A549 (cell line): ENCODE measurements at regions not wholly inside any gene's neighbourhood (a gene's known extent, or its start where the extent isn't known, plus 50 kb on each side); places are given as distances from the start of the nearest gene placed in this dataset.

Source experiments
- ATAC-seq, 2 experiments: fragments of 200-7000 bp in 1 of 2; fragments of >200 bp in 1 of 2; cut with Nextera tagmentation in 1 of 2; cut with Tn5 transposase in 1 of 2; 3 replicates each; pipeline versions ENCODE4 v1.8.0 to v1.9.1; 2018 to 2020; ENCODE audit warnings: mild to moderate bottlenecking in 1 of 2, moderate library complexity in 1 of 2
- CTCF ChIA-PET: fragments of 300-600 bp; sonication (Branson Sonifier 250); formaldehyde crosslinking; extraction: SDS; loops from one replicate; lab custom pipeline; 2021; ENCODE audit warnings: antibody characterized with exemption, inconsistent platforms; lab: Yijun Ruan, JAX
- POLR2A ChIA-PET: fragments of 350-600 bp; formaldehyde crosslinking; extraction: SDS; loops from one replicate; lab custom pipeline; 2021; ENCODE audit warnings: antibody characterized with exemption, inconsistent platforms; lab: Yijun Ruan, JAX
- DNase-seq, 2 experiments: peaks; one replicate each; pipeline versions ENCODE4 v3.0.0 to v3.0.0-alpha.2; 2011 to 2016; ENCODE audit warnings: low read depth in 1 of 2, low spot score in 1 of 2
- FAIRE-seq: peaks from 2 replicates; lab custom pipeline; 2011; peaks lifted over from hg19 to GRCh38; lab: Jason Lieb, UNC
- H3K27ac ChIP-seq, 2 experiments: fragments of >200 bp; sonication (Bioruptor Twin); formaldehyde crosslinking; 3 replicates each; pipeline ENCODE4 v1.5.1; 2016 to 2017
- H3K4me1 ChIP-seq: fragments of >200 bp; sonication (Bioruptor Twin); formaldehyde crosslinking; 3 replicates; pipeline ENCODE4 v1.6.1; 2016
- H3K4me2 ChIP-seq: fragments of >200 bp; sonication (Bioruptor Twin); formaldehyde crosslinking; 3 replicates; pipeline ENCODE4 v1.6.1; 2016
- H3K4me3 ChIP-seq: fragments of >200 bp; sonication (Bioruptor Twin); formaldehyde crosslinking; 3 replicates; pipeline ENCODE4 v1.5.1; 2016
- H3K9me3 ChIP-seq: fragments of >200 bp; sonication (Bioruptor Twin); formaldehyde crosslinking; 3 replicates; pipeline ENCODE4 v1.6.1; 2016
- BCL3 ChIP-seq: fragments of >200 bp; sonication (Bioruptor Twin); formaldehyde crosslinking; IDR thresholded peaks from 3 replicates; pipeline ENCODE4 v1.6.1; 2016
- CHD2 ChIP-seq: fragments of 150-350 bp; IDR thresholded peaks from 2 replicates; pipeline ENCODE4 v1.6.1; 2014; ENCODE audit warnings: low read length; ENCODE audit not compliant: partially characterized antibody
- CTCF ChIP-seq: fragments of >200 bp; sonication (Bioruptor Twin); formaldehyde crosslinking; IDR thresholded peaks from 3 replicates; pipeline ENCODE4 v1.5.1; 2016
- EHF ChIP-seq: fragments of 250-450 bp; sonication (Bioruptor Pico); IDR thresholded peaks from 2 replicates; pipeline ENCODE4 v1.5.0; 2020; ENCODE audit warnings: mild to moderate bottlenecking
- FOSB ChIP-seq: fragments of 250-450 bp; sonication (Bioruptor Pico); IDR thresholded peaks from 2 replicates; pipeline ENCODE4 v1.5.0; 2020; ENCODE audit warnings: mild to moderate bottlenecking, moderate library complexity
- FOSL2 ChIP-seq, 2 experiments: fragments of 450-650 bp in 1 of 2; fragments of >200 bp in 1 of 2; sonication (Bioruptor Twin) in 1 of 2; formaldehyde crosslinking; IDR thresholded peaks; 2 replicates each; pipeline versions ENCODE4 v1.5.0 to v1.6.1; 2016 to 2020; ENCODE audit warnings: mild to moderate bottlenecking in 1 of 2, moderate library complexity in 1 of 2
- GATA3 ChIP-seq: IDR thresholded peaks from 2 replicates; pipeline ENCODE4 v1.6.1; 2012; ENCODE audit warnings: borderline replicate concordance
- HDAC2 ChIP-seq: fragments of 200-600 bp; sonication (generic); IDR thresholded peaks from 2 replicates; pipeline ENCODE4 v1.6.1; 2016
- HEYL ChIP-seq: fragments of 250-450 bp; sonication (Bioruptor Pico); IDR thresholded peaks from 2 replicates; pipeline ENCODE4 v1.8.0; 2021; ENCODE audit warnings: mild to moderate bottlenecking, moderate library complexity
- HOXB5 ChIP-seq: fragments of 250-450 bp; sonication (Bioruptor Pico); IDR thresholded peaks from 2 replicates; pipeline ENCODE4 v1.5.0; 2020; ENCODE audit warnings: mild to moderate bottlenecking, moderate library complexity
- JUN ChIP-seq, 2 experiments: fragments of >200 bp; sonication (Bioruptor Twin); formaldehyde crosslinking; IDR thresholded peaks; 2 replicates in 1 of 2; 3 replicates in 1 of 2; pipeline ENCODE4 v1.6.1; 2016 to 2017
- MAX ChIP-seq: IDR thresholded peaks from 2 replicates; pipeline ENCODE4 v1.6.1; 2012
- MAZ ChIP-seq: fragments of 150-350 bp; IDR thresholded peaks from 2 replicates; pipeline ENCODE4 v1.6.1; 2014; ENCODE audit warnings: antibody characterized with exemption, low read depth, low read length, borderline replicate concordance
- NFE2L2 ChIP-seq: fragments of 150-350 bp; conservative IDR thresholded peaks from 2 replicates; pipeline ENCODE4 v1.6.1; 2014; ENCODE audit warnings: low read length
- NPAS2 ChIP-seq: fragments of 250-450 bp; sonication (Bioruptor Pico); IDR thresholded peaks from 2 replicates; pipeline ENCODE4 v1.8.0; 2022; ENCODE audit warnings: mild to moderate bottlenecking, moderate library complexity, borderline replicate concordance
- NR3C1 ChIP-seq: fragments of >200 bp; sonication (Bioruptor Twin); formaldehyde crosslinking; IDR thresholded peaks from 3 replicates; pipeline ENCODE4 v1.6.1; 2017
- POLR2A ChIP-seq: IDR thresholded peaks from 2 replicates; pipeline ENCODE4 v1.6.1; 2012; ENCODE audit warnings: mild to moderate bottlenecking, low read length
- RAD21 ChIP-seq, 2 experiments: fragments of >200 bp in 1 of 2; sonication (Bioruptor Twin) in 1 of 2; formaldehyde crosslinking in 1 of 2; IDR thresholded peaks in 1 of 2; conservative IDR thresholded peaks in 1 of 2; 2 replicates in 1 of 2; 3 replicates in 1 of 2; pipeline ENCODE4 v1.6.1; 2012 to 2018; ENCODE audit warnings: inconsistent platforms in 1 of 2
- RNF2 ChIP-seq: fragments of 200-600 bp; sonication (generic); IDR thresholded peaks from 2 replicates; pipeline ENCODE4 v1.6.1; 2016; ENCODE audit warnings: low read depth, mild to moderate bottlenecking, antibody characterized with exemption, moderate library complexity, borderline replicate concordance
- TFCP2L1 ChIP-seq: fragments of 250-450 bp; sonication (Bioruptor Pico); IDR thresholded peaks from 2 replicates; pipeline ENCODE4 v1.5.0; 2021; ENCODE audit warnings: mild to moderate bottlenecking
- TP53 ChIP-seq: fragments of 250-450 bp; sonication (Bioruptor Pico); IDR thresholded peaks from 2 replicates; pipeline ENCODE4 v1.5.0; 2021; ENCODE audit warnings: mild to moderate bottlenecking, moderate library complexity
- ZFP36 ChIP-seq: fragments of 450-650 bp; IDR thresholded peaks from 2 replicates; pipeline ENCODE4 v1.6.1; 2014; ENCODE audit warnings: borderline replicate concordance; ENCODE audit not compliant: partially characterized antibody
- ZNF302 ChIP-seq: fragments of 250-450 bp; sonication (Bioruptor Pico); IDR thresholded peaks from 2 replicates; pipeline ENCODE4 v1.9.0; 2021; ENCODE audit warnings: inconsistent platforms, mild to moderate bottlenecking, moderate library complexity
- ZSCAN20 ChIP-seq: fragments of 250-450 bp; sonication (Bioruptor Pico); IDR thresholded peaks from 2 replicates; pipeline ENCODE4 v1.8.0; 2022; ENCODE audit warnings: mild to moderate bottlenecking, moderate library complexity
- WGBS: methylation state at CpG from one replicate; pipeline ENCODE4 v1.1.6; 2017; ENCODE audit errors: missing lambda C conversion rate; 5-methylcytosine and 5-hydroxymethylcytosine counted together

DNA sequence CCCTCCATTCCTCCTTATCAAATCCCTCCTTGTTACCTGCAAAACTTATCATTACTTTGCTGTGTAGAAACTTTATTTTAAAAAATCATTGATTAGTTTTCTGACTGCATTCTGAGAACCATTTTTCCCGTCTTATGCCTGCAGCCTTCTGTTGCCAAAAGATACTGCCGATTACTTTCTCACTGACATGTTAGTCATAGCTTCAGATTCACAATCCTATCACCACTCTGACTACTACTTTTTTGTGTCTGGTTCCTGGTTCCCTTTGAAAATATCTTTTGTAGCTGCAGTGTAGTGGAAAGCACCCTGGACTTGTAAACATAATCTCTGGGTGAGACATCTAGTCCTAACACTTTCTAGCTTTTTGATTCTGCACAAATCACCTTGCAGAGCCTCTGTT lies 71.7 kb downstream of the NR2F1 start:
- FAIRE-seq: no peak
- TF ChIP-seq CHD2 (no peak), RAD21 (conservative IDR thresholded peaks at IDR 0.05 in 1 of 2, IDR thresholded peaks at IDR 0.05 in 1 of 2) (no peak), NFE2L2 (no peak), CTCF (no peak), RNF2 (no peak), EHF (no peak), JUN (IDR thresholded peaks at IDR 0.05) (no peak), GATA3 (no peak), HDAC2 (no peak), MAX (no peak), FOSB (no peak), FOSL2 (IDR thresholded peaks at IDR 0.05) (no peak), FOSL2 (CRISPR knock-in tag; IDR thresholded peaks at IDR 0.05) (no peak), TFCP2L1 (CRISPR knock-in tag) (no peak), ZSCAN20 (CRISPR knock-in tag) (no peak), BCL3 (no peak), ZFP36 (no peak), NR3C1 (no peak)
- DNase-seq: no peak
- no peak for ATAC-seq
- no peak overlapping the region for H3K4me3 ChIP-seq
- no peak overlapping the region for H3K4me2 ChIP-seq
- ChIA-PET POLR2A (no interaction called here), CTCF (interaction anchor here (1.1 kb wide), 1 partner anchor 9 kb away, joined by 3 read pairs; no protein-coding TSS in a partner anchor)
- WGBS: 69% methylated on average over 2 of the region's 2 CpGs
- no peaks in the 10 kb centered on the region for H3K4me1 ChIP-seq
- no peak overlapping the region for H3K27ac ChIP-seq
- H3K9me3 ChIP-seq: no peaks in the 10 kb centered on the region

- H3K27ac ChIP-seq: no peak overlapping the region
- ChIA-PET POLR2A (no interaction called here), CTCF (no interaction called here)
- TF ChIP-seq GATA3 (no peak), FOSL2 (IDR thresholded peaks at IDR 0.05) (no peak), FOSL2 (CRISPR knock-in tag; IDR thresholded peaks at IDR 0.05) (no peak), POLR2A (no peak), MAZ (no peak), TP53 (CRISPR knock-in tag) (no peak), ZNF302 (CRISPR knock-in tag) (no peak), HOXB5 (no peak), EHF (no peak), NPAS2 (CRISPR knock-in tag) (no peak), TFCP2L1 (CRISPR knock-in tag) (no peak), NFE2L2 (no peak), HEYL (CRISPR knock-in tag) (no peak)
- ATAC-seq (no peak), DNase-seq (no peak), FAIRE-seq (no peak)
- no peaks in the 10 kb centered on the region for H3K4me1 ChIP-seq
- no peak overlapping the region for H3K4me2 ChIP-seq
- H3K9me3 ChIP-seq: no peaks in the 10 kb centered on the region
- no peak overlapping the region for H3K4me3 ChIP-seq
- 93% methylated on average over 1 of the region's 1 CpG for WGBS
These were observed 70.7 kb downstream of the NR2F1 start for GRCh38 chr5:93653716-93654115.
